ENCODE measurements at regions not wholly inside any gene's neighbourhood (a gene's known extent, or its start where the extent isn't known, plus 50 kb on each side); places are given as distances from the start of the nearest gene placed in this dataset.

- TF ChIP-seq CTCF (IDR thresholded peaks at IDR 0.05; ENCODE audit: insufficient read depth, low read depth, low read length) (no peak), EZH2 (IDR thresholded peaks at IDR 0.05; ENCODE audit: insufficient read depth, low read length) (no peak)
These were observed 108.8 kb upstream of the TSPAN8 start for GRCh38 chr12:71266606-71267005.

Measured in astrocyte (in vitro differentiated cells and primary cell).